HepG2 (cell line): ENCODE measurements at regions not wholly inside any gene's neighbourhood (a gene's known extent, or its start where the extent isn't known, plus 50 kb on each side); places are given as distances from the start of the nearest gene placed in this dataset.

ENCODE experiments used
- IKZF4 ChIP-seq: sonication (generic); formaldehyde crosslinking; IDR thresholded peaks from 2 replicates; pipeline ENCODE4 v1.5.1; 2020; ENCODE audit warnings: borderline replicate concordance, mild to moderate bottlenecking, low read depth, missing genetic modification reagents; ENCODE audit errors: not compliant biosample characterization
- SALL1 ChIP-seq: sonication (generic); formaldehyde crosslinking; IDR thresholded peaks from 2 replicates; pipeline ENCODE4 v1.8.0; 2022; ENCODE audit warnings: mild to moderate bottlenecking, missing genetic modification reagents
- WIZ ChIP-seq: sonication (generic); formaldehyde crosslinking; IDR thresholded peaks from 2 replicates; pipeline ENCODE4 v1.5.1; 2020; ENCODE audit warnings: mild to moderate bottlenecking, missing genetic modification reagents
- ZNF256 ChIP-seq: sonication (generic); formaldehyde crosslinking; conservative IDR thresholded peaks from 2 replicates; pipeline ENCODE4 v1.4.0; 2020; ENCODE audit warnings: missing genetic modification reagents
- ZNF614 ChIP-seq: IDR thresholded peaks from 2 replicates; pipeline ENCODE4 v1.6.1; 2018; ENCODE audit warnings: missing biosample characterization, missing genetic modification reagents, inconsistent platforms, borderline replicate concordance
- TF ChIP-seq, protein P1 (sequence below), 2 experiments: fragments of 450-650 bp in 1 of 2; sonication (generic) in 1 of 2; formaldehyde crosslinking in 1 of 2; IDR thresholded peaks; 2 replicates each; pipeline versions ENCODE4 v1.6.1 to v1.8.0; 2016 to 2022; ENCODE audit warnings: antibody characterized with exemption in 1 of 2, mild to moderate bottlenecking in 1 of 2, missing genetic modification reagents in 1 of 2
- TF ChIP-seq, protein P2 (sequence below): sonication (generic); formaldehyde crosslinking; IDR thresholded peaks from 2 replicates; pipeline ENCODE4 v1.8.0; 2022; ENCODE audit warnings: missing genetic modification reagents, mild to moderate bottlenecking, borderline replicate concordance
- TF ChIP-seq, protein P3 (sequence below): sonication (generic); formaldehyde crosslinking; IDR thresholded peaks from 2 replicates; pipeline ENCODE4 v1.5.0; 2020; ENCODE audit warnings: mild to moderate bottlenecking, missing genetic modification reagents
- TF ChIP-seq, protein P4 (sequence below): sonication (generic); formaldehyde crosslinking; IDR thresholded peaks from 2 replicates; pipeline ENCODE4 v1.5.0; 2020; ENCODE audit warnings: mild to moderate bottlenecking, missing genetic modification reagents, borderline replicate concordance

DNA sequence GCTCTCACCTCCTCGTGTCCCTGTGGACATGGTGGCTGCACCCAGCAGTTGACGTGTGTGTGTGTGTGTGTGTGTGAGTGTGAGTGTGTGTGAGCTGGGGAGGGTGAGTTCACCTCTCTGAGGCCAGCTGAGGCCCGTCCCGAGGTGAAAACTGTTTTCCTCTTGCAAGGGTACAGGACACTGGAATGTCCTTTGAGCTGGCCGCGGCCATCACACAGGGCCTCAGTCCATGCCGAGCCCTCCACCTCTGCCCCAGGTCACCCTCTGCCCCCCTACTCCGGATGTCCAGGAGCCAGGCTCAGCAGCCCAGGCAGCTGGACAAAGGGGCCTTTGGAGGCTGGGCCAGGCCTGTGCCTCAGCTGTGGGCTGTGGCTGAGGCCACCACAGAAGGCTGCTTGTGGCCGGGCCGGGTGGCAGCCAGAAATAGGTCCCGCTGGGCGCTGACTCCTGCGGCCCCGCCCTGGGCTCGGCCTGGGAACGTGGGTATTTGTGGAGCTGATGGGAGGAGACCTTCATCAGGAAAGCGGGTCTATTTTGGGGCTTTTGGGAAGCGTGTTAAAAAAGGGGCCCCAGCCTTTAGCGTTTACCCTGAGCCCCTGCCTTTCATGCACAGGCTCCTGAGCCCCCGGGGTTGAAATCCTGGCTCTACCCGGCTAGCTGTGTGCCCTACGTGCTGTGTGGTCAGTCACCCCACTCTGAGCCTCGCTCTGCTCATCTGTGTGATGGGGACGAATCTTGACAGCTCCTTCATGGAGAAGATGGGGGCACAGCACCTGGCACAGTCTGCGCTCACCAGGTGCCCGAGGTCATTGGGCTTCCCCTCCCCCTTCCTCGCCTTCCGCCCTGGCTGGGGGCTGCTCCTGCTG is 75.1 kb upstream of the IER5L start (continued):
- TF ChIP-seq, protein P1, sequence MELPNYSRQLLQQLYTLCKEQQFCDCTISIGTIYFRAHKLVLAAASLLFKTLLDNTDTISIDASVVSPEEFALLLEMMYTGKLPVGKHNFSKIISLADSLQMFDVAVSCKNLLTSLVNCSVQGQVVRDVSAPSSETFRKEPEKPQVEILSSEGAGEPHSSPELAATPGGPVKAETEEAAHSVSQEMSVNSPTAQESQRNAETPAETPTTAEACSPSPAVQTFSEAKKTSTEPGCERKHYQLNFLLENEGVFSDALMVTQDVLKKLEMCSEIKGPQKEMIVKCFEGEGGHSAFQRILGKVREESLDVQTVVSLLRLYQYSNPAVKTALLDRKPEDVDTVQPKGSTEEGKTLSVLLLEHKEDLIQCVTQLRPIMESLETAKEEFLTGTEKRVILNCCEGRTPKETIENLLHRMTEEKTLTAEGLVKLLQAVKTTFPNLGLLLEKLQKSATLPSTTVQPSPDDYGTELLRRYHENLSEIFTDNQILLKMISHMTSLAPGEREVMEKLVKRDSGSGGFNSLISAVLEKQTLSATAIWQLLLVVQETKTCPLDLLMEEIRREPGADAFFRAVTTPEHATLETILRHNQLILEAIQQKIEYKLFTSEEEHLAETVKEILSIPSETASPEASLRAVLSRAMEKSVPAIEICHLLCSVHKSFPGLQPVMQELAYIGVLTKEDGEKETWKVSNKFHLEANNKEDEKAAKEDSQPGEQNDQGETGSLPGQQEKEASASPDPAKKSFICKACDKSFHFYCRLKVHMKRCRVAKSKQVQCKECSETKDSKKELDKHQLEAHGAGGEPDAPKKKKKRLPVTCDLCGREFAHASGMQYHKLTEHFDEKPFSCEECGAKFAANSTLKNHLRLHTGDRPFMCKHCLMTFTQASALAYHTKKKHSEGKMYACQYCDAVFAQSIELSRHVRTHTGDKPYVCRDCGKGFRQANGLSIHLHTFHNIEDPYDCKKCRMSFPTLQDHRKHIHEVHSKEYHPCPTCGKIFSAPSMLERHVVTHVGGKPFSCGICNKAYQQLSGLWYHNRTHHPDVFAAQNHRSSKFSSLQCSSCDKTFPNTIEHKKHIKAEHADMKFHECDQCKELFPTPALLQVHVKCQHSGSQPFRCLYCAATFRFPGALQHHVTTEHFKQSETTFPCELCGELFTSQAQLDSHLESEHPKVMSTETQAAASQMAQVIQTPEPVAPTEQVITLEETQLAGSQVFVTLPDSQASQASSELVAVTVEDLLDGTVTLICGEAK (IDR thresholded peaks at IDR 0.05), result no peak
- TF ChIP-seq, protein P1 (CRISPR knock-in tag; IDR thresholded peaks at IDR 0.05), result peak; percentile 73
- TF ChIP-seq IKZF4 (CRISPR knock-in tag) (peak; percentile 27), ZNF256 (no peak), SALL1 (CRISPR knock-in tag) (peak; percentile 82), WIZ (CRISPR knock-in tag) (no peak), ZNF614 (CRISPR knock-in tag) (no peak)
- TF ChIP-seq, protein P2, sequence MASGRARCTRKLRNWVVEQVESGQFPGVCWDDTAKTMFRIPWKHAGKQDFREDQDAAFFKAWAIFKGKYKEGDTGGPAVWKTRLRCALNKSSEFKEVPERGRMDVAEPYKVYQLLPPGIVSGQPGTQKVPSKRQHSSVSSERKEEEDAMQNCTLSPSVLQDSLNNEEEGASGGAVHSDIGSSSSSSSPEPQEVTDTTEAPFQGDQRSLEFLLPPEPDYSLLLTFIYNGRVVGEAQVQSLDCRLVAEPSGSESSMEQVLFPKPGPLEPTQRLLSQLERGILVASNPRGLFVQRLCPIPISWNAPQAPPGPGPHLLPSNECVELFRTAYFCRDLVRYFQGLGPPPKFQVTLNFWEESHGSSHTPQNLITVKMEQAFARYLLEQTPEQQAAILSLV, result peak; percentile 29; the same call in 1 of the 2 replicates
- TF ChIP-seq, protein P3, sequence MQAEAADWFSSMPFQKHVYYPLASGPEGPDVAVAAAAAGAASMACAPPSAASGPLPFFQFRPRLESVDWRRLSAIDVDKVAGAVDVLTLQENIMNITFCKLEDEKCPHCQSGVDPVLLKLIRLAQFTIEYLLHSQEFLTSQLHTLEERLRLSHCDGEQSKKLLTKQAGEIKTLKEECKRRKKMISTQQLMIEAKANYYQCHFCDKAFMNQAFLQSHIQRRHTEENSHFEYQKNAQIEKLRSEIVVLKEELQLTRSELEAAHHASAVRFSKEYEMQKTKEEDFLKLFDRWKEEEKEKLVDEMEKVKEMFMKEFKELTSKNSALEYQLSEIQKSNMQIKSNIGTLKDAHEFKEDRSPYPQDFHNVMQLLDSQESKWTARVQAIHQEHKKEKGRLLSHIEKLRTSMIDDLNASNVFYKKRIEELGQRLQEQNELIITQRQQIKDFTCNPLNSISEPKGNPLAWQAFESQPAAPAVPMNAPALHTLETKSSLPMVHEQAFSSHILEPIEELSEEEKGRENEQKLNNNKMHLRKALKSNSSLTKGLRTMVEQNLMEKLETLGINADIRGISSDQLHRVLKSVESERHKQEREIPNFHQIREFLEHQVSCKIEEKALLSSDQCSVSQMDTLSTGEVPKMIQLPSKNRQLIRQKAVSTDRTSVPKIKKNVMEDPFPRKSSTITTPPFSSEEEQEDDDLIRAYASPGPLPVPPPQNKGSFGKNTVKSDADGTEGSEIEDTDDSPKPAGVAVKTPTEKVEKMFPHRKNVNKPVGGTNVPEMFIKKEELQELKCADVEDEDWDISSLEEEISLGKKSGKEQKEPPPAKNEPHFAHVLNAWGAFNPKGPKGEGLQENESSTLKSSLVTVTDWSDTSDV, result no peak
- TF ChIP-seq, protein P4, sequence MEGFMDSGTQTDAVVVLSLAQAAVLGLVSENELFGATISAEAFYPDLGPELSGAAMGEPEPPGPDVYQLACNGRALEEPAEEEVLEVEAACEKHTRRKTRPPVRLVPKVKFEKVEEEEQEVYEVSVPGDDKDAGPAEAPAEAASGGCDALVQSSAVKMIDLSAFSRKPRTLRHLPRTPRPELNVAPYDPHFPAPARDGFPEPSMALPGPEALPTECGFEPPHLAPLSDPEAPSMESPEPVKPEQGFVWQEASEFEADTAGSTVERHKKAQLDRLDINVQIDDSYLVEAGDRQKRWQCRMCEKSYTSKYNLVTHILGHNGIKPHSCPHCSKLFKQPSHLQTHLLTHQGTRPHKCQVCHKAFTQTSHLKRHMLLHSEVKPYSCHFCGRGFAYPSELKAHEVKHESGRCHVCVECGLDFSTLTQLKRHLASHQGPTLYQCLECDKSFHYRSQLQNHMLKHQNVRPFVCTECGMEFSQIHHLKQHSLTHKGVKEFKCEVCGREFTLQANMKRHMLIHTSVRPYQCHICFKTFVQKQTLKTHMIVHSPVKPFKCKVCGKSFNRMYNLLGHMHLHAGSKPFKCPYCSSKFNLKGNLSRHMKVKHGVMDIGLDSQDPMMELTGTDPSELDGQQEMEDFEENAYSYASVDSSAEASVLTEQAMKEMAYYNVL (CRISPR knock-in tag), result peak; percentile 44; the same call in 1 of the 2 replicates
